OCI-LY1 (cell line): ENCODE measurements at regions not wholly inside any gene's neighbourhood (a gene's known extent, or its start where the extent isn't known, plus 50 kb on each side); places are given as distances from the start of the nearest gene placed in this dataset.

Source experiments
- EZH2 ChIP-seq: fragments of 200-600 bp; sonication (generic), shearing (Covaris generic); IDR thresholded peaks from 2 replicates; pipeline ENCODE4 v1.8.0; 2017; ENCODE audit warnings: borderline replicate concordance, mixed run types, mild to moderate bottlenecking, antibody characterized with exemption, low read length, moderate library complexity, mixed read lengths
- TF ChIP-seq, protein P1 (sequence below): fragments of 200-600 bp; sonication (generic), shearing (Covaris generic); IDR thresholded peaks from 2 replicates; pipeline ENCODE4 v1.5.1; 2017; ENCODE audit warnings: mild to moderate bottlenecking, antibody characterized with exemption, low read length, moderate library complexity, mixed read lengths

DNA sequence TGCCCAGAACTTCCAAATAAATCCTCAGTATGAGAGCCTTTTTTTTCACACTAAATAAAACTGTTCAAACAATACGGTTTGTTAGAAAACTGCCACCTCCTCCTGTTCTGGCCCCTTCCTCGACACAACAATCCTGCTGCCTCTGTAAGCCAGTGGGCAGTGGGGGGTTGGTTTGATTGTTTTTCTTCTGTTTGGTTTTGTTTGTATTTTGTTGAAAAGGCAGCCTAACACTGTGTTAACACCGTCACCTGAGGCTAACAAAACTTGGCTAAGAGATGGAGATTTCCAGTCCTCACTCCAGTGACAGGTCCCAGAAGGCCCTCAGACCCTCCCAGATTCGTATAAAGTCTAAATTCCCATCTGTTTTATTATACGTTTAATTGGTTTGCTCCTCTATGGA lies 402.1 kb downstream of the ZNF521 start:
- TF ChIP-seq, protein P1, sequence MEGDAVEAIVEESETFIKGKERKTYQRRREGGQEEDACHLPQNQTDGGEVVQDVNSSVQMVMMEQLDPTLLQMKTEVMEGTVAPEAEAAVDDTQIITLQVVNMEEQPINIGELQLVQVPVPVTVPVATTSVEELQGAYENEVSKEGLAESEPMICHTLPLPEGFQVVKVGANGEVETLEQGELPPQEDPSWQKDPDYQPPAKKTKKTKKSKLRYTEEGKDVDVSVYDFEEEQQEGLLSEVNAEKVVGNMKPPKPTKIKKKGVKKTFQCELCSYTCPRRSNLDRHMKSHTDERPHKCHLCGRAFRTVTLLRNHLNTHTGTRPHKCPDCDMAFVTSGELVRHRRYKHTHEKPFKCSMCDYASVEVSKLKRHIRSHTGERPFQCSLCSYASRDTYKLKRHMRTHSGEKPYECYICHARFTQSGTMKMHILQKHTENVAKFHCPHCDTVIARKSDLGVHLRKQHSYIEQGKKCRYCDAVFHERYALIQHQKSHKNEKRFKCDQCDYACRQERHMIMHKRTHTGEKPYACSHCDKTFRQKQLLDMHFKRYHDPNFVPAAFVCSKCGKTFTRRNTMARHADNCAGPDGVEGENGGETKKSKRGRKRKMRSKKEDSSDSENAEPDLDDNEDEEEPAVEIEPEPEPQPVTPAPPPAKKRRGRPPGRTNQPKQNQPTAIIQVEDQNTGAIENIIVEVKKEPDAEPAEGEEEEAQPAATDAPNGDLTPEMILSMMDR: no peak
- no peak for TF ChIP-seq EZH2
